Sigmoid colon (tissue), 4 donors: ENCODE measurements at regions not wholly inside any gene's neighbourhood (a gene's known extent, or its start where the extent isn't known, plus 50 kb on each side); places are given as distances from the start of the nearest gene placed in this dataset.

Source experiments
- CTCF ChIP-seq, 4 experiments: fragments of 450-650 bp in 3 of 4; fragments of 200-600 bp in 1 of 4; IDR thresholded peaks; one replicate each; pipeline ENCODE4 v1.5.1; 2016 to 2019; ENCODE audit warnings: antibody characterized with exemption in 4 of 4, mild to moderate bottlenecking in 3 of 4, moderate library complexity in 2 of 4
- EP300 ChIP-seq, 4 donors: sonication (generic); formaldehyde crosslinking; IDR thresholded peaks; one replicate each; pipeline ENCODE4 v1.6.1; 2017; ENCODE audit warnings: antibody characterized with exemption in 4 of 4
- POLR2A ChIP-seq, 2 donors: fragments of 450-650 bp; IDR thresholded peaks; one replicate each; pipeline ENCODE4 v1.6.1; 2016; ENCODE audit warnings: antibody characterized with exemption in 2 of 2, mild to moderate bottlenecking in 2 of 2, moderate library complexity in 2 of 2
- POLR2AphosphoS5 ChIP-seq, 4 donors: sonication (generic); formaldehyde crosslinking; IDR thresholded peaks; one replicate each; pipeline ENCODE4 v1.6.1; 2017; ENCODE audit warnings: antibody characterized with exemption in 4 of 4

GRCh38 chr13:85427416-85427815 is 371.8 kb downstream of the SLITRK6 start:
- TF ChIP-seq POLR2A (IDR thresholded peaks at IDR 0.05) (no peak), CTCF (IDR thresholded peaks at IDR 0.05) (no peak), POLR2AphosphoS5 (IDR thresholded peaks at IDR 0.05) (no peak), EP300 (IDR thresholded peaks at IDR 0.05) (no peak)
